ENCODE measurements at regions not wholly inside any gene's neighbourhood (a gene's known extent, or its start where the extent isn't known, plus 50 kb on each side); places are given as distances from the start of the nearest gene placed in this dataset.
"Not testable (repeated sequence)": the region's sequence is repeated elsewhere in the genome, so short reads cannot be mapped to it uniquely, and the experiment has no call there.

DNA sequence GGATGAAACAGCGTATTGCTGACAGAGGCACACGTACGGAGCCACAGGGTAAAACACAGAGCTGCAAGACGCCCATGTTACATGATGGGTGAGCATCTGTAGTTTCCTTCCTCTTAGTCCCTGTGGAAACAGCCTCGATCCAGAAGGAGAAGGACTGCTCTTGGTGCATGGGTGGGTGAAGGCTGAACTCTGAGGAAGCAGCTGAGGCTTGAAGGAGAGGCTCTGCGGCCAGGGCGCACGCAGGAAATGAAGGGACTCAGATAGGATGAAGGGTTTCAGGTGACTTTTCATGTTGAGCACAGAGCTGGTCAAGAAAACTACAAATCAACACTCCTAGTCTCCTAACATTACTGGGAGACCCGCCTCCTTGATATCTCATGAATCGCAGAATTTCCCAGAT lies 65.7 kb upstream of the ADA2 start:
- intact Hi-C loops (cut with DNase I, micrococcal nuclease): no loop called here
- ATAC-seq: no peak

DNA sequence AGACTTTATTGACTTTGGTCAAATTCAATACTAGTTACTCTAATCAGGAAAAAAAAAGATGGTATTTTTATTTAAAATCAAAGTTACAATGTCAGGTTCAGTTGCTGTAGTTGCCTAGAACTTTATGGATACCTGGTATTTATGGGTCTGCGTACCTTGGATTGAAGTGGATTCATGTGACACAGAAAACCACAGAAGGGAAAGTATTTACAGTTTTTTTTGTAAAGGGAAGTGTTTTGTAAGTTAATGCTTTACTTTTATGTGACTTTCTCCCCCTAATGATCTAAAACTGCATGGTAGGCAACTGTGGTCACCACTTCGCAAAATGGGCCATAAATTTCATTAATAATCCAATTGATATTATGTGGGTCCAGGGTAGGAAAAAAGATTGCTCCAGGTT lies 65.2 kb upstream of the ADA2 start:
- Histone ChIP-seq H3K4me3 (no peak overlapping the region), H3K9me3 (no peaks in the 10 kb centered on the region), H3K4me1 (ENCODE audit: low read depth) (no peaks in the 10 kb centered on the region), H3K36me3 (ENCODE audit: low read depth) (no peaks in the 10 kb centered on the region)
- intact Hi-C loops (cut with DNase I, micrococcal nuclease): no loop called here
- ATAC-seq (no peak), DNase-seq (no peak)
- TF ChIP-seq, protein P1, sequence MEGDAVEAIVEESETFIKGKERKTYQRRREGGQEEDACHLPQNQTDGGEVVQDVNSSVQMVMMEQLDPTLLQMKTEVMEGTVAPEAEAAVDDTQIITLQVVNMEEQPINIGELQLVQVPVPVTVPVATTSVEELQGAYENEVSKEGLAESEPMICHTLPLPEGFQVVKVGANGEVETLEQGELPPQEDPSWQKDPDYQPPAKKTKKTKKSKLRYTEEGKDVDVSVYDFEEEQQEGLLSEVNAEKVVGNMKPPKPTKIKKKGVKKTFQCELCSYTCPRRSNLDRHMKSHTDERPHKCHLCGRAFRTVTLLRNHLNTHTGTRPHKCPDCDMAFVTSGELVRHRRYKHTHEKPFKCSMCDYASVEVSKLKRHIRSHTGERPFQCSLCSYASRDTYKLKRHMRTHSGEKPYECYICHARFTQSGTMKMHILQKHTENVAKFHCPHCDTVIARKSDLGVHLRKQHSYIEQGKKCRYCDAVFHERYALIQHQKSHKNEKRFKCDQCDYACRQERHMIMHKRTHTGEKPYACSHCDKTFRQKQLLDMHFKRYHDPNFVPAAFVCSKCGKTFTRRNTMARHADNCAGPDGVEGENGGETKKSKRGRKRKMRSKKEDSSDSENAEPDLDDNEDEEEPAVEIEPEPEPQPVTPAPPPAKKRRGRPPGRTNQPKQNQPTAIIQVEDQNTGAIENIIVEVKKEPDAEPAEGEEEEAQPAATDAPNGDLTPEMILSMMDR (IDR thresholded peaks at IDR 0.05): no peak

More for the DNA sequence above, 65.7 kb upstream of the ADA2 start:
- TF ChIP-seq, protein P1 (IDR thresholded peaks at IDR 0.05): no peak
- no peak for DNase-seq
- no peaks in the 10 kb centered on the region for H3K36me3 ChIP-seq (ENCODE audit: low read depth)
- H3K9me3 ChIP-seq: no peaks in the 10 kb centered on the region
- H3K4me3 ChIP-seq: no peak overlapping the region
- no peaks in the 10 kb centered on the region for H3K4me1 ChIP-seq (ENCODE audit: low read depth)

DNA sequence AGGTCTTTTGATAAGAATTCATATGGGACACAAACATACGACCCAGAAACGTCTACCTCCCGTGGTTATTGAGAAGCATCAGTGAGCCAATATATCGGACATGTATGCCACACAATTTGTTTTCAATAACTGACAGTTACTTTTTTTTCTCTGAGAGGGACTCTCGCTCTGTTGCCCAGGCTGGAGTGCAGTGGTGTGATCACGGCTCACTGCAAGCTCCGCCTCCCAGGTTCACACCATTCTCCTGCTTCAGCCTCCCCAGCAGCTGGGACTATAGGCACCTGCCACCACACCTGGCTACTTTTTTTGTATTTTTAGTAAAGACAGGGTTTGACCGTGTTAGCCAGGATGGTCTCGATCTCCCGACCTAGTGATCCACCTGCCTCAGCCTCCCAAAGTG lies 64.6 kb upstream of the ADA2 start:
- H3K36me3 ChIP-seq (ENCODE audit: low read depth); ATAC-seq; intact Hi-C loops (cut with DNase I, micrococcal nuclease); H3K9me3 ChIP-seq; DNase-seq; H3K4me1 ChIP-seq (ENCODE audit: low read depth); H3K4me3 ChIP-seq: not testable (repeated sequence)

DNA sequence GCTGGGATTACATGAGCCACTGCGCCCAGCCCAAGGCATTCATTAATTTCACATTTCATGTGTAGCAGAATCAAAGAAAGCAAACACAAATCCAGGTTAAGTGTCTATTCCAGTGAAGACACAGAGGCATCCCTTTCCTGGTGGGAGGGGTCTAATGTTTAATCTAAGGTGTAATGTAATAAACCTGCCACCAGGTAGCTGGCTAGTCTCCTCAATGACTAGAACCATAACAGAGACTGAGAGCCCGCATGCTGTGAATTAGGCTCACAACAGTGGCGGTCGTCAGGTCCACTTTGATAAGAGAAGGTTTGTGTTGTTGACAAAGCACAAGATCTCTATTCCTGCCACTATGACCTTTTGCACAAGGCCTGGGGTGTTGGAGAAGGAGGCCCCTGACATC lies 64.2 kb upstream of the ADA2 start:
- Histone ChIP-seq H3K9me3 (no peaks in the 10 kb centered on the region), H3K36me3 (ENCODE audit: low read depth) (no peaks in the 10 kb centered on the region), H3K4me1 (ENCODE audit: low read depth) (no peaks in the 10 kb centered on the region), H3K4me3 (no peak overlapping the region)
- intact Hi-C loops (cut with DNase I, micrococcal nuclease): no loop called here
- ATAC-seq (no peak), DNase-seq (no peak)
- TF ChIP-seq, protein P1 (IDR thresholded peaks at IDR 0.05): no peak

DNA sequence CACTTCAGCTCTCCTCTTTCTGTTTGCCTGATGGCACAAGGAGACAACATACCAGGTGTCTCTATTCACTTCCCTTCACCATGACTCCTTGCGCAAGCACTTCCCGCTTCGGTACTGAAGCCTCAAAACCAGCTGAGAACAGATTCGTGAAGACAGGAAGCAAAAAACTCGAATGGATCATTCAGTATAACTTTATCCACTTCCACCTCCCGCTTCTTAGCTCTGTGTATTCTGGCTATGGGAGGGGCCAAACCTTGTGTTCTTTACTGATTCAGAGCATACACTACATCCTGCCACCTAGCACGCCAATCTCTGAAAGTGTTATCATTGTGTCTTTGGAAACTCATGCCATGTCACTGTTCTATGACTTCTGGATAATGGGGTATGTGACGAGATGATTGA lies 62.2 kb upstream of the ADA2 start:
- Histone ChIP-seq H3K36me3 (ENCODE audit: low read depth) (no peaks in the 10 kb centered on the region), H3K4me3 (no peak overlapping the region), H3K4me1 (ENCODE audit: low read depth) (no peaks in the 10 kb centered on the region), H3K9me3 (no peaks in the 10 kb centered on the region)
- DNase-seq: no peak
- ATAC-seq: no peak
- intact Hi-C loops (cut with DNase I, micrococcal nuclease): no loop called here
- TF ChIP-seq, protein P1 (IDR thresholded peaks at IDR 0.05): no peak

DNA sequence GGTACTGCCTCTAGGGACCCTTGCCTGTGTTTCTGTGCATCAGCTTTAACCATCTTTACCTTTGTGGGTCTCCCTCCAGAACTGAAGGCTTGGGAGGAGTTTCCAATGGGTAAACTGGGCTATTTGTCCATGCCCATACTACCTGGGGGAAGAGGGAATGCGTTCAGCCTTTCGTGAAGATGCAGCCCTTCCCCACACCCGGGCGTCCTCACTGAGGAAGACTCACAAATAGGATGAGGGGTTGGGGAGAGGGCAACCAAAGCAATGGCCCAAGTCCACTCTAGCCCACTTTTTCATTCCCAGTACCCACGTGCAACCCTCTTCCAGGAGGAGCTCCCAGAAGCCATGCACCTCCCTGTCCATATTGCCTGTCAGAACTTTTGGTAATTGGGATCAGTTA lies 61.8 kb upstream of the ADA2 start:
- Histone ChIP-seq H3K36me3 (ENCODE audit: low read depth) (no peaks in the 10 kb centered on the region), H3K4me1 (ENCODE audit: low read depth) (no peaks in the 10 kb centered on the region), H3K4me3 (no peak overlapping the region), H3K9me3 (no peaks in the 10 kb centered on the region)
- TF ChIP-seq, protein P1 (IDR thresholded peaks at IDR 0.05): no peak
- intact Hi-C loops (cut with DNase I, micrococcal nuclease): no loop called here
- DNase-seq (no peak), ATAC-seq (no peak)
